NOMO-1 treated with DMSO at 0.1 percent for 48 hours (cell line): ENCODE measurements at regions not wholly inside any gene's neighbourhood (a gene's known extent, or its start where the extent isn't known, plus 50 kb on each side); places are given as distances from the start of the nearest gene placed in this dataset.
"Not testable (repeated sequence)": the region's sequence is repeated elsewhere in the genome, so short reads cannot be mapped to it uniquely, and the experiment has no call there.

Experiments used
- DNase-seq: peaks from one replicate; lab custom pipeline; 2025; ENCODE audit not compliant: unreplicated experiment; lab: John Stamatoyannopoulos, UW

GRCh38 chr16:54739381-54739780 lies 191.3 kb upstream of the IRX5 start:
- DNase-seq: no peak

GRCh38 chr16:54734156-54734555 lies 196.5 kb upstream of the IRX5 start:
- DNase-seq: no peak

GRCh38 chr16:54727696-54728095 lies 203.0 kb upstream of the IRX5 start:
- DNase-seq: not testable (repeated sequence)

DNA sequence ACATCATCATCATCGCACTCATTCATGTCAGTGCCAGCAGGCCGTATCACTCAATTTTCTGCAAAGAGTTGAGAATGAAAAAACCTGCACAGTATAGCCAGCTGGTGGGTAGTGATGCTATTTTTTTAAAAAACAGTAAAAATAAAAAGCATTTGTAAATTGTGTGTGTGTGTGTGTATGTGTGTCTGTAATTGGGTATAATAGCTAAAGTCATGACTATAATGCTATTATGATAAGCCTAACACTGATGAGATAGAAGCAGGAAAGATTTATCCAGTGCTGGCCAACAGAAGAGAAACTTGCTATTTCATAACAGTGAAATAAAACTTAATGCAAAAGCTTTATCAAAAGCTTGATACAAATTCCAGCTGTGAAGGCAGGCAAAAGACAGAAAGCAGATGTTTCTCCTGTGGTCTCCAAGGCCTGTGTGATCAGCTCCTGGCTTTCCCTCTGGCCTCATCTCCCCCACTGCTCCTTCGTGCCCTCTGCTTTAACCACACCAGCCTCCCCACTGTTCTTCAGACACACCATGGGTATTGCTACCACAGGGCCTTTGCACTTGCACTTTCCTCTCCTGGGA lies 206.2 kb upstream of the IRX5 start:
- DNase-seq: no peak

DNA sequence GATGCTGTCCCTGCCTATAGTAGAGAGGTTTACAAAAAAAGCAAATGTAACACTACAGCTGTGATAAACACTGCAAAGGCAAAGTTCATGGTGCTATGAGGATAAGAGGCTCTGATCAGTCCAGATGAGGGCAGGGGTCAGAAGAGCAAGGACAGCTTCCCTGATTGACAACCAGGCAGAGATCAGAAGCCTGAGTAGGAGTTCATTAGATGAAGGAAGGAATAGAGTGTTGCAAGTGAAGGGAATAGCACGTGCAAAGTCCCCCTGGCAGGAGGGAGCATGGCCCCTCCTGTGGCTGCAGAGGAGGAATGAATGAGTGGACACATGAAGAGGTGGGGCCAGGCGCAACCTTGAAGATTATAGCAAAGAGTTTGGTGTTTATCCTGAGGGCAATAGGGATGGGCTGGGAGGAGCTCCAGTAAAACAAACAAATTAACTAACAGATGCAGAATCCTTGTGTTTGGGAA lies 208.4 kb upstream of the IRX5 start:
- no peak for DNase-seq

GRCh38 chr16:54720259-54720658 lies 210.4 kb upstream of the IRX5 start:
- no peak for DNase-seq

GRCh38 chr16:54719624-54720023 lies 211.0 kb upstream of the IRX5 start:
- DNase-seq: no peak

GRCh38 chr16:54718376-54718775 lies 212.3 kb upstream of the IRX5 start:
- no peak for DNase-seq

GRCh38 chr16:54715011-54715410 lies 215.7 kb upstream of the IRX5 start:
- no peak for DNase-seq

DNA sequence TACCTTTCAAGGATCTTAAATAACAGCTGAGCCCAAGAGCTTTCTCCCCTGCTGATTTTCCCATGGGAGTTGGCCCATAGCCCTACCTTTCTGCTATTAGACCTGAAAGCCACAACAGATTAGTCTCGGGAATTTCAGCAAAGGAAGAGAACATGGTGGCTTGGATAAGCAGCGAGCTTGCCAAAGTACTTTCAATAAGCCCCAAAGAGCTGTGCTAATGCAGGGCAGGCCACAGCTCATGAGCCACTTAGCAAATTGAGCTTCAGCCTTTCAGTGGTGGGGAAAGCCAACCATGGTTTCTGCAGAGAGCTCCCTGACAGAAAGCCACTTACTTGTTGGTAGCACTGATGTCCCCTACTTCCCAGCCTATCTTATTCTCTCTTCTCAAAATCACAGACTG lies 217.8 kb upstream of the IRX5 start:
- no peak for DNase-seq

DNA sequence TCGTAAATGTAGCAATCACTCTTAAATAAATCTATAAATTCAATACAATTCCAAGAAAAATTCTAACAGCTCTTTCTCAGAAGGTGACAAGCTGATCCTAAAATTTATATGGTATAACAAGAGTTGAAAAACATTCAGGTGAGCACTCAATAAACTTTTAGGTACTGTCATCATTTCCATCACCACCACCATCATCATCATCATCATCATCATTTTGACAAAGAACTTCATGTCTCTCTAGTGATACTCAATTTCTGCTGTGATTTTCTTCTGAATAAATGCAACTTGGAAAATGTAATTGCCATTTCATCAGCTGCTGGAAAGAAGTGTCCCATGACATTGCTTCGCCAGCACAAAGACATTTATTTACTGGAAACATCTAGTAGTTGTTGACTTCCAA lies 222.9 kb upstream of the IRX5 start:
- no peak for DNase-seq

- no peak for DNase-seq
Measured at GRCh38 chr16:54706406-54706805, 224.3 kb upstream of the IRX5 start.

GRCh38 chr16:54703339-54703738 lies 227.3 kb upstream of the IRX5 start:
- DNase-seq: no peak

- no peak for DNase-seq
Measured at GRCh38 chr16:54699656-54700055, 231.0 kb upstream of the IRX5 start.

DNA sequence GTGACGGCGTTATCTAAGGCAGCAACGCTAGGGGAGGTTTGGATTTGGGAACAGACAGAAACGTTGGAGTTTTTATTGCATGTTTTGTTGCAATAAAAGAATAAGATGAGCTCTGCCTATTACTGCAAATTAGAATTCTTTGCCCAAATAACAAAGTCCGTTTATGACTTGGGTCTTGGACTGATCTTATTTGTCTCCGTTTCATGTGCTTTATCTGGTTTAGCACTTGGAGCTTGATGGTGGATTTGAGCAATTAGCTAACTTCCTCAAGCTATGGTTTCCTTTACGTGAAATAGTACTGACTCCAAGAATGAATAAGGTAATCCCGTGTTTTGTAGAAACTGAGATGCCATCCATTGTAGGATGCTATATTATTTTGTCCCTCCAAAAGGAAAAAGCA lies 233.0 kb upstream of the IRX5 start:
- DNase-seq: no peak

GRCh38 chr16:54696970-54697369 lies 233.7 kb upstream of the IRX5 start:
- no peak for DNase-seq

GRCh38 chr16:54696522-54696921 lies 234.1 kb upstream of the IRX5 start:
- no peak for DNase-seq

DNA sequence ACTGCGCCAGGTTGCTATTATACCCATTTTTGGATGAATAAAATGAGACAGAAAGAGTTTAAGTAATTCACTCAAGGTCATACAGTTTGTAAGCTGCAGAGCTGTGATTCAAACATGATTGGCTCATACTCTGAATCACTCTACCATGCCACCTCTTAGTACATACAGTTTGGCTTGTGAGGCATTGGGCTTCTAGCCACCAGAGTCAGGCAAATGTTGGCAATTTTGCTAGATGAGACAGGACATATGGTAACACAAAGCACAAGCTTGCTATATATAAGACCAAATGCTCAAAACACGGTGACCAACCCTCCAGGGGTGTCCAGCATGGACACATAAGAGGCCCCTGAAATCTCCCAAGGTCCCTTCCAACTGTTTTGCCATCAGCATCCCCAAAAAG lies 236.0 kb upstream of the IRX5 start:
- no peak for DNase-seq

- DNase-seq: no peak
Measured at GRCh38 chr16:54693864-54694263, 236.8 kb upstream of the IRX5 start.

DNA sequence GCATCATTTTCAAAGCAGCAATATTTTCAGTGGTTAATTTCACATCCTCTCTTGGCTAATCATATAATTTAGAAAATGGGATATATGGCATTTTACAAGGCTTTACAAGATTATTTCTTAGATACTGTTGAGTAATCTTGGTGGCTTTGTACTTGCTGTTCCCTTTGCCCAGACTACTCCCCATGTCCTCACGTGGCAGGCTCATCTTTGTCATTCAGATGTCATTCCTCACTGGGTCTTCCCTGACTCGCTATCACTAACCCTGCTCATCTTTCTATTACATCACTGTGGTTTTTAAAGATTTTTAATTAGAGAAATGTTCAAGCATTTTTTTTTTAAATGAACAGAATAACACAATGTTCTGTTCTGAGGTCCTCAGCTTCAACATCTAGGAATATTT lies 240.0 kb upstream of the IRX5 start:
- no peak for DNase-seq

DNA sequence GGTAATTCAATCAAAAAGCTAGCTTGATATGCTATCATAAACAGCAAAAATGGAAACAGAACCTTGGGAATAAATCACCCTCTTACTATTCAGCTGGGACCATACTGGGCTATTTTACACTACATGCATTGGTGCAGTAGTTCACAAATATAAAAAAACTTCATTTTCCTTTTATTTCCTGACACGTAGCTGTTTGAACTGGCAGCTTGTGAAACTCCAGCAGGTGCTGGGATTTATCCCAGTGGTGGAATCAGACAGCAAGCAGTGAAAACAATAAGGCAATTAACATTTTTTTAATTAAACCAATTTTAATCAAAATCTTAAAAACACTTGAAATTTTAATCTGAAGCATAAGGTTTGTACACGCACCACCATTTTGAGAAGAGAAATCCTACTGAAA lies 240.4 kb upstream of the IRX5 start:
- DNase-seq: no peak

- no peak for DNase-seq
Measured at GRCh38 chr16:54689072-54689865, 241.4 kb upstream of the IRX5 start.

DNA sequence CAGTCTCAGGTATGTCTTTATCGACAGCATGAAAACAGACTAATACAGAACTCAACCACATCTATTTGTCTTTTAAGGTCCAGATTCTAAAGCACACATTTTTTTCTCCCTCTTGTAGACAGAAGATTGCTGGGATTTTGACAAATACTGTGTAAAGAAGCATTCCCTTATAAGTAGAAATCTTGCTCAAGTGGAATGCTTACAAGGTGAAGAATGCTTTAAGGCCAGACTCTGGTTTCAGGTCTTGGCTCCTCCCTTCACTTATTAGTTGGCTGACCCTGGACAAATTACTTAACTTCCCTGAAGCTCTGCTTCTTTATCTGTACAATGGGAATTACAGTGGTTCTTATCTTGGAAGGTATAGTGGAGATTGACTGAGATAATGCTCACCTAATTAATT lies 242.3 kb upstream of the IRX5 start:
- no peak for DNase-seq
